MM.1S (cell line): ENCODE measurements at regions not wholly inside any gene's neighbourhood (a gene's known extent, or its start where the extent isn't known, plus 50 kb on each side); places are given as distances from the start of the nearest gene placed in this dataset.

Source experiments
- DNase-seq: peaks from one replicate; pipeline ENCODE4 v3.0.0-alpha.2; 2015
- H2AFZ ChIP-seq: fragments of 300-600 bp; sonication (generic); 2 replicates; pipeline ENCODE4 v1.6.0; 2016; ENCODE audit warnings: antibody characterized with exemption, low read length
- H3F3A ChIP-seq: fragments of 300-600 bp; sonication (generic); 2 replicates; pipeline ENCODE4 v1.6.1; 2016; ENCODE audit warnings: mild to moderate bottlenecking, antibody characterized with exemption, low read length, moderate library complexity, mixed read lengths; ENCODE audit not compliant: insufficient read depth
- H3K27ac ChIP-seq: fragments of 300-600 bp; sonication (generic); 2 replicates; pipeline ENCODE4 v1.5.1; 2016; ENCODE audit warnings: mild to moderate bottlenecking, low read length
- H3K27me3 ChIP-seq: fragments of 300-600 bp; sonication (generic); replicated peaks from 2 replicates; pipeline ENCODE4 v1.6.0; 2016; ENCODE audit warnings: low read length; ENCODE audit not compliant: insufficient read depth
- H3K36me3 ChIP-seq: fragments of 300-600 bp; sonication (generic); replicated peaks from 2 replicates; pipeline ENCODE4 v1.6.1; 2016; ENCODE audit warnings: mild to moderate bottlenecking, low read length, mixed read lengths; ENCODE audit not compliant: insufficient read depth
- H3K4me1 ChIP-seq: fragments of 300-600 bp; sonication (generic); 2 replicates; pipeline ENCODE4 v1.6.1; 2016; ENCODE audit warnings: low read length, mixed read lengths
- H3K4me2 ChIP-seq: fragments of 300-600 bp; sonication (generic); 2 replicates; pipeline ENCODE4 v1.6.0; 2016; ENCODE audit warnings: low read depth, low read length
- H3K4me3 ChIP-seq: fragments of 300-600 bp; sonication (generic); 2 replicates; pipeline ENCODE4 v1.5.1; 2016; ENCODE audit warnings: low read length, mixed read lengths
- H3K79me2 ChIP-seq: fragments of 300-600 bp; sonication (generic); 2 replicates; pipeline ENCODE4 v1.6.1; 2016; ENCODE audit warnings: mixed run types, low read length, mixed read lengths
- H3K9ac ChIP-seq: fragments of 300-600 bp; sonication (generic); 2 replicates; pipeline ENCODE4 v1.6.1; 2016; ENCODE audit warnings: low read length, mixed read lengths
- H3K9me2 ChIP-seq: fragments of 300-600 bp; sonication (generic); replicated peaks from 2 replicates; pipeline ENCODE4 v1.6.1; 2016; ENCODE audit warnings: mild to moderate bottlenecking, low read length, mixed read lengths; ENCODE audit not compliant: insufficient read depth
- H3K9me3 ChIP-seq: fragments of 300-600 bp; sonication (generic); replicated peaks from 2 replicates; pipeline ENCODE4 v1.6.1; 2016; ENCODE audit warnings: mild to moderate bottlenecking, low read length, mixed read lengths; ENCODE audit not compliant: insufficient read depth
- H4K20me1 ChIP-seq: fragments of 300-600 bp; sonication (generic); 2 replicates; pipeline ENCODE4 v1.6.1; 2016; ENCODE audit warnings: mild to moderate bottlenecking, low read length, moderate library complexity, mixed read lengths; ENCODE audit not compliant: insufficient read depth
- EZH2 ChIP-seq: fragments of 300-600 bp; sonication (generic); optimal IDR thresholded peaks from 2 replicates; pipeline ENCODE3; 2017; ENCODE audit warnings: low read depth, mild to moderate bottlenecking, antibody characterized with exemption, low read length, mixed read lengths
- EZH2phosphoT487 ChIP-seq: fragments of 300-600 bp; sonication (generic); IDR thresholded peaks from 2 replicates; pipeline ENCODE4 v1.6.1; 2018; ENCODE audit warnings: antibody characterized with exemption, low read length
- TF ChIP-seq, protein P1 (sequence below): fragments of 300-600 bp; sonication (generic); IDR thresholded peaks from 2 replicates; pipeline ENCODE4 v1.5.1; 2016; ENCODE audit warnings: antibody characterized with exemption, low read length, mixed read lengths

DNA sequence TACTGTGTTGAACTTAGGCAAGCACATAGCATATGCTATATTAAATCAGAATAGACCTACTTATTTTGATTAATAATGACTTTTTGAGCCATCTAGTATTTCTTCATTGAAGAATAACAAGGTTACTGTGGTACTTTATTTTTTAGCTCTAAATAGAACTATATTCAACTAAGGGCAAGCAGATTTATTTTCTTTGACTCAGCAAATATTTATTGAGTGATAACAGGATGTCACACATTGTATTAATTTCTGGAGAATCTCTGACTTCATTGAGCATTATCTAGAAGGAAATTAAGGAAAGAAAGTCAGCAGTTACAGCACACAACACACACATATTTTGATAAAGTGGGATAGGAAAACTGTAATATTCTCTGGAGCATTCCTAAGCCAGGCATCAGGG is 407.4 kb downstream of the CD109 start:
- no peaks in the 10 kb centered on the region for H3K27me3 ChIP-seq
- H3K4me3 ChIP-seq, result no peak overlapping the region
- TF ChIP-seq EZH2 (no peak), EZH2phosphoT487 (no peak)
- TF ChIP-seq, protein P1, sequence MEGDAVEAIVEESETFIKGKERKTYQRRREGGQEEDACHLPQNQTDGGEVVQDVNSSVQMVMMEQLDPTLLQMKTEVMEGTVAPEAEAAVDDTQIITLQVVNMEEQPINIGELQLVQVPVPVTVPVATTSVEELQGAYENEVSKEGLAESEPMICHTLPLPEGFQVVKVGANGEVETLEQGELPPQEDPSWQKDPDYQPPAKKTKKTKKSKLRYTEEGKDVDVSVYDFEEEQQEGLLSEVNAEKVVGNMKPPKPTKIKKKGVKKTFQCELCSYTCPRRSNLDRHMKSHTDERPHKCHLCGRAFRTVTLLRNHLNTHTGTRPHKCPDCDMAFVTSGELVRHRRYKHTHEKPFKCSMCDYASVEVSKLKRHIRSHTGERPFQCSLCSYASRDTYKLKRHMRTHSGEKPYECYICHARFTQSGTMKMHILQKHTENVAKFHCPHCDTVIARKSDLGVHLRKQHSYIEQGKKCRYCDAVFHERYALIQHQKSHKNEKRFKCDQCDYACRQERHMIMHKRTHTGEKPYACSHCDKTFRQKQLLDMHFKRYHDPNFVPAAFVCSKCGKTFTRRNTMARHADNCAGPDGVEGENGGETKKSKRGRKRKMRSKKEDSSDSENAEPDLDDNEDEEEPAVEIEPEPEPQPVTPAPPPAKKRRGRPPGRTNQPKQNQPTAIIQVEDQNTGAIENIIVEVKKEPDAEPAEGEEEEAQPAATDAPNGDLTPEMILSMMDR, result no peak
- no peak overlapping the region for H3K9ac ChIP-seq
- no peaks in the 10 kb centered on the region for H3K9me2 ChIP-seq
- H3K36me3 ChIP-seq, result no peaks in the 10 kb centered on the region
- no peak overlapping the region for H2AFZ ChIP-seq
- no peaks in the 10 kb centered on the region for H3F3A ChIP-seq
- H4K20me1 ChIP-seq, result no peaks in the 10 kb centered on the region
- no peak for DNase-seq
- no peak overlapping the region for H3K27ac ChIP-seq
- no peaks in the 10 kb centered on the region for H3K4me1 ChIP-seq
- no peak overlapping the region for H3K4me2 ChIP-seq
- no peaks in the 10 kb centered on the region for H3K79me2 ChIP-seq
- H3K9me3 ChIP-seq, result no peaks in the 10 kb centered on the region

DNA sequence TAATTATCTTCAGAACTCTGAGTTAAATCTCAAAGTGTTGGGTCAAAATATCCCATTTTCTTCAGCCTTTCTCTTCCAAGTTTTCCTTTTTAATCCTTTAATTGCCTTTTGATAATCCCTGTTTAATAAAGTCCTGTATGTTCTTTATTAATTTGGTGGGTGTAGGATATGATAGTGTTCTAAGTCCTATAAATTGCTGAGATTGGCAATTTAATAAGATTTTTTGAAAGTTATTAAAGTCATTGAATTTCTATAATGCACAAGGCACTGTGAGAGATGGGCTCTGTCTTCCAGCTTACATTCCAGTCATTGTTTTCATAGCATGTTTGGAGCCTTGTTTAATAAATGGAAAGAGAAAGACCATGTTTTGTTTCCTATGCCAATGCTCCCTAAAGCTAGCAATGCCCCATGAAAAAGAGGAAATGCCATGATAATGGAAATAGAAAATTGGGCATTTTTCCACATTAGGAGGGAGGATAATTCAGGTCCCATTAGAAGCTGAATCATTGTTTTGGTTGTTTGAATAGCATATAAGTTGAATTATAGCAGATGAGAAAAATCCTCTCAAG is 404.8 kb downstream of the CD109 start:
- 0 out of 2 replicates have a peak, but pooled peaks cover 4% of the 10 kb centered on the region for H3K4me1 ChIP-seq
- no peak for DNase-seq
- H3F3A ChIP-seq, result peaks cover 3% of the 10 kb centered on the region
- H3K79me2 ChIP-seq, result no peaks in the 10 kb centered on the region
- TF ChIP-seq EZH2, result no peak
- TF ChIP-seq EZH2phosphoT487, result no peak
- TF ChIP-seq, protein P1, result no peak
- H3K4me2 ChIP-seq, result no peak overlapping the region
- H3K9me3 ChIP-seq, result no peaks in the 10 kb centered on the region
- H3K9me2 ChIP-seq, result no peaks in the 10 kb centered on the region
- no peak overlapping the region for H2AFZ ChIP-seq
- H3K4me3 ChIP-seq, result no peak overlapping the region
- no peak overlapping the region for H3K27ac ChIP-seq
- no peaks in the 10 kb centered on the region for H3K27me3 ChIP-seq
- no peak overlapping the region for H3K9ac ChIP-seq
- H4K20me1 ChIP-seq, result no peaks in the 10 kb centered on the region
- H3K36me3 ChIP-seq, result no peaks in the 10 kb centered on the region

DNA sequence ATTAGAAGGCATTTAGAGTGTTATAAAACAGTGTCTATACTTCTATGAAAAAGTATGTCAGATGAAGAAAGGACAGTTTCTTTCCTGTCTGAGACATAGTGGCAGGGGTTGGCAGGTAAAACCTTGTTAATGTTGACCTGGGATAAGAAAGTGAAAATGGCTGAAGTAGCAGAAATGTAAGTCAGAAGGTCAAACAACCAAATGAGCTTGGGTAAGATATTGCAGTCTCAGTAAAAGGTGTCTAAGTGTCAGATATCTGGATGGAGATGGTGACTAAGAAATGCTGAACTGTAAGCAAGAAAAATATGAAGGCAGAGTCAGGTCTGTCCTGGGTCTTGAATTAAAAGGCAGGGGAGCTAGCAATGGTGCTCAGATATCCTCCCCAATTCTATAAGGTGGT is 400.3 kb downstream of the CD109 start:
- Histone ChIP-seq H3K4me2 (0 out of 2 replicates have a peak overlapping the region, but pooled peaks have one; percentile 5), H3K9me3 (no peaks in the 10 kb centered on the region), H3K9me2 (no peaks in the 10 kb centered on the region), H2AFZ (no peak overlapping the region), H3K27ac (no peak overlapping the region), H3K36me3 (no peaks in the 10 kb centered on the region), H4K20me1 (no peaks in the 10 kb centered on the region), H3F3A (peaks cover 3% of the 10 kb centered on the region), H3K27me3 (no peaks in the 10 kb centered on the region), H3K79me2 (no peaks in the 10 kb centered on the region), H3K9ac (no peak overlapping the region), H3K4me3 (no peak overlapping the region), H3K4me1 (0 out of 2 replicates have a peak, but pooled peaks cover 4% of the 10 kb centered on the region)
- no peak for TF ChIP-seq EZH2
- TF ChIP-seq, protein P1, result no peak
- no peak for TF ChIP-seq EZH2phosphoT487
- DNase-seq, result peak; percentile 73
